ENCODE measurements at regions not wholly inside any gene's neighbourhood (a gene's known extent, or its start where the extent isn't known, plus 50 kb on each side); places are given as distances from the start of the nearest gene placed in this dataset.

DNA sequence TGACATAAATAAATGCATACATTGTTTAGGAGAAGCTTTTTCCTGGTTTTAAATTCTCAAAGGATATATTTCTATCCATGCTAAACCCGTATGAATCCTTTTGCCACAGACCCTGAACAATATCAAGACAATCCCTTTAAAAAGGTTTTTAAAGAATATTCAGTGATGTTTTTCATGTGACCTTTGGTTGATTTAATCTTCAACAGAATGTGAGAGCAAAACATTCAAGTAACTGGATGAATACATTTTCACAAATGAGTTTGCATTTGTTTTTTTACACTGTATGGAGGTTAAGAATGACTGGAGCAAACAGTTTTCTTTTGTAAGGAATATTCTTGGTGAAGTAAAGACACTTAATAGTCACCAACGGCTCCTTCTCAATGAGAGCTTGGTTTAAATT is 139.4 kb upstream of the CWC22 start:
- ChIA-PET CTCF (interaction anchor here (0.6 to 0.7 kb wide), 2 partner anchors 19 to 985 kb away, joined by 3 to 4 read pairs; no protein-coding TSS in a partner anchor), POLR2A (no interaction called here)
- Mint-ChIP-seq H3K27ac (no peak overlapping the region), H3K36me3 (ENCODE audit: low read depth) (no peaks in the 10 kb centered on the region), H3K27me3 (peaks cover 4% of the 10 kb centered on the region), H3K9me3 (ENCODE audit: low read depth) (no peaks in the 10 kb centered on the region), H3K4me3 (no peak overlapping the region), H3K4me1 (no peaks in the 10 kb centered on the region)
- ATAC-seq (no peak), DNase-seq (no peak)
- intact Hi-C loops (cut with DNase I, micrococcal nuclease), result no loop called here

- ChIA-PET POLR2A (no interaction called here), CTCF (interaction anchor here (0.6 kb wide), 2 partner anchors 984 to 1849 kb away, joined by 3 to 4 read pairs; no protein-coding TSS in a partner anchor)
- H3K27me3 Mint-ChIP-seq, result peaks cover 6% of the 10 kb centered on the region
- H3K4me1 Mint-ChIP-seq, result no peaks in the 10 kb centered on the region
- no peak for ATAC-seq
- DNase-seq, result no peak
- intact Hi-C loops (cut with DNase I, micrococcal nuclease), result no loop called here
- H3K4me3 Mint-ChIP-seq, result no peak overlapping the region
- H3K36me3 Mint-ChIP-seq (ENCODE audit: low read depth), result no peaks in the 10 kb centered on the region
- no peaks in the 10 kb centered on the region for H3K9me3 Mint-ChIP-seq (ENCODE audit: low read depth)
- no peak overlapping the region for H3K27ac Mint-ChIP-seq
These were observed 139.0 kb upstream of the CWC22 start for GRCh38 chr2:180146114-180146513.

- no peaks in the 10 kb centered on the region for H3K9me3 Mint-ChIP-seq (ENCODE audit: low read depth)
- ATAC-seq, result no peak
- H3K27me3 Mint-ChIP-seq, result peaks cover 6% of the 10 kb centered on the region
- no peaks in the 10 kb centered on the region for H3K4me1 Mint-ChIP-seq
- no peak for DNase-seq
- CTCF ChIA-PET, result no interaction called here
- no peaks in the 10 kb centered on the region for H3K36me3 Mint-ChIP-seq (ENCODE audit: low read depth)
- no peak overlapping the region for H3K27ac Mint-ChIP-seq
- POLR2A ChIA-PET, result interaction anchor here (0.7 kb wide), 1 partner anchor 655 kb away, joined by 3 read pairs; no protein-coding TSS in a partner anchor
- H3K4me3 Mint-ChIP-seq, result no peak overlapping the region
- intact Hi-C loops (cut with DNase I, micrococcal nuclease), result no loop called here
These were observed 138.1 kb upstream of the CWC22 start for GRCh38 chr2:180145163-180145562.

DNA sequence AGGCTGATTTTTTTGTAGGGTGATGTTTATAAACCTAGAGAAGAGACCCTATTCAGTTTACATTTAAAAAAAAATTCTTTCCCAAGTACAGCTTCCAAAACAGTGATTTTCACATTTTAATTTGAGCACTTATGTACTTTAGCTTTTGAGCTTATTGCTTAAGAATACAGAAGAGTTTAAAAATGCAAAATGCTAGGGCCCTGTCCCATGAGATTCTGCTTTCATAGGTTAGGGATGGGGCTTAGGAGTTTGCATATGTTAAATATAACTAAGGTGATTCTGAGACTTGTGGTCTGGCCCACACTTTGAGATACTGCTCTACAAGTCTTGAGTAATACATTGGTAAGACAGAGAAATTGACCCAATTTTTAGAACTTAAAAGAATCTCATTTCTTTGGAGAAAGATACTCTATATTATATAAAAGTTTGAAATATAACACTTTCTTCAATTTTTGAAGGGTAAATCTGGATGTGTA is 137.3 kb upstream of the CWC22 start:
- Mint-ChIP-seq H3K4me1 (no peaks in the 10 kb centered on the region), H3K27ac (no peak overlapping the region), H3K9me3 (ENCODE audit: low read depth) (no peaks in the 10 kb centered on the region), H3K27me3 (peaks cover 8% of the 10 kb centered on the region), H3K36me3 (ENCODE audit: low read depth) (no peaks in the 10 kb centered on the region), H3K4me3 (no peak overlapping the region)
- ChIA-PET POLR2A (interaction anchor here (0.7 kb wide), 1 partner anchor 656 kb away, joined by 3 read pairs; no protein-coding TSS in a partner anchor), CTCF (no interaction called here)
- no peak for DNase-seq
- intact Hi-C loops (cut with DNase I, micrococcal nuclease), result no loop called here
- ATAC-seq, result no peak

DNA sequence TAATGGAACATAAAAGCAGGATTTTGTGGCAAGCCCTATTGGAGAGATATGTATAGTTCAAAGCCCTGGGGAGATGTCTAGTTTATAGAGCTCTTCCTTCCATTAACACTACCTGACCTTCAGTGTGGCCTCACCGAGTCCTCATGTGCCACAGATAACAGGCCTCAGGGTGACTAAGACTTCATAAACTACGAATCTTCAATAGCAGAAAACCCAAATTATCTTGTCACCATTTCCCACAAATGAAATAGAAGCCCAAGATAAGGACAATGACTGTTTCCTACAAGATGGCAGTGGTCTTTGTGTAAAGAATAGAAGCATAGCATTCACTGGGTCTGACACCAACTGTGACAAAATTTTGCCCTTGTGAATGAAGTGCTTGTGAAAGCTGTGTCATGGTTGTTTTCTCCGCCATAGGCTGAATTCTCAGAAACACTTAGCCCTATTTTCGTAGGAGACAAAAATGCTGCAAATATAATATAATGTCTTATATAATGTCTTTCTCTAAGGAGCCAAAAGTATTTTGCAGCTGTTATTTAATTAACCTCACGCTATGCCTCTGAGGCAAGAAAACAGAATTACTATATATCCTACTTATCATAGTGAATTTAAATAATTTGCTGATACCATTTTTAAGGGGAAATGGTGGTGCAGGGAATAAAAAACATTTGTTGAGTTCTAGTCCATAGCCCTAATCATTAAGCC is 136.7 kb upstream of the CWC22 start:
- intact Hi-C loops (cut with DNase I, micrococcal nuclease), result no loop called here
- ChIA-PET CTCF (no interaction called here), POLR2A (no interaction called here)
- no peak overlapping the region for H3K27ac Mint-ChIP-seq
- H3K27me3 Mint-ChIP-seq, result peaks cover 8% of the 10 kb centered on the region
- DNase-seq (no peak), ATAC-seq (no peak)
- H3K36me3 Mint-ChIP-seq (ENCODE audit: low read depth), result no peaks in the 10 kb centered on the region
- no peak overlapping the region for H3K4me3 Mint-ChIP-seq
- no peaks in the 10 kb centered on the region for H3K4me1 Mint-ChIP-seq
- no peaks in the 10 kb centered on the region for H3K9me3 Mint-ChIP-seq (ENCODE audit: low read depth)

- Mint-ChIP-seq H3K27ac (no peak overlapping the region), H3K9me3 (ENCODE audit: low read depth) (no peaks in the 10 kb centered on the region), H3K36me3 (ENCODE audit: low read depth) (no peaks in the 10 kb centered on the region), H3K4me1 (no peaks in the 10 kb centered on the region), H3K27me3 (peaks cover 6% of the 10 kb centered on the region), H3K4me3 (no peak overlapping the region)
- ATAC-seq, result no peak
- no peak for DNase-seq
- POLR2A ChIA-PET, result no interaction called here
- CTCF ChIA-PET, result interaction anchor here (0.6 kb wide), 1 partner anchor 138 kb away, joined by 4 read pairs; no protein-coding TSS in a partner anchor
- intact Hi-C loops (cut with DNase I, micrococcal nuclease), result no loop called here
These were observed 134.5 kb upstream of the CWC22 start for GRCh38 chr2:180141600-180141999.

DNA sequence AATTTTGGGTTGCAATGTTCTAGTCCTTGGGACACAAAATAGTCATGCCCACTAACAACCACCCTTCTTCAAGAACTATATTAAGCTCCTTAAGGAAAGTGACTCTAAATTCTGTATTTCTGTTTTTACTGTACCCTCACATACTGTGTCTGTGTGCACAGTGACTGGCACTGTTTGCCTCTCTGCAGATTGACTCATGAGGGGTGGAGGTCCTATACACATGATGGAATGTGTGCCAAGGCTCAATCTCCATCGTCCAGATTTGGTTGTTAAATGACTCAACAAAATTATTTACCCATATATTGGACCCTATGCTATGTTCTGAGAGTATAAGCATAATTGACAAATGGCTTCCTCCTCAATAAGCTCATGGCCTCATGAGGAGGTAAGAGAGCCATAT is 126.6 kb upstream of the CWC22 start:
- H3K27me3 Mint-ChIP-seq, result peaks cover 6% of the 10 kb centered on the region
- H3K36me3 Mint-ChIP-seq (ENCODE audit: low read depth), result no peaks in the 10 kb centered on the region
- intact Hi-C loops (cut with DNase I, micrococcal nuclease), result no loop called here
- ChIA-PET CTCF (interaction anchor here (0.7 kb wide), 1 partner anchor 906 kb away, joined by 3 read pairs; no protein-coding TSS in a partner anchor), POLR2A (no interaction called here)
- no peaks in the 10 kb centered on the region for H3K4me1 Mint-ChIP-seq
- no peak overlapping the region for H3K4me3 Mint-ChIP-seq
- no peaks in the 10 kb centered on the region for H3K9me3 Mint-ChIP-seq (ENCODE audit: low read depth)
- DNase-seq (no peak), ATAC-seq (no peak)
- no peak overlapping the region for H3K27ac Mint-ChIP-seq

DNA sequence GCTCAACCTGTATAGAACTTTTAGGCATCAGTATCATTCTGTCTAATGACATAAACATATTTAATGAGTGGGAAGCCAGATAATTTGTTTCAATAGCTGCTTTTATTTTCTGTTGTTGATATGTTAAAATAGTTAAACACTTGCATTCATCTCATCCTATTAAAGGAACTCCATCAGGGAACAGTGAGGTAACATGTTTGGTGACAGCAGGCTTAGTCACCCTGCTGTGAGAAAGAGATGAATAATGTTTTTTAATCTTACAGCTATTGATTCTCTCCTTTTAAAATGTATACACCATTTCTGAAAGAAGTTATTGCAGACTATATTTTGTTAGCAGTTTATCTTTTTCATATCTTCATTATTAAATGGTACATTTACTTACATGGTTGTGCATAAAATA is 123.3 kb upstream of the CWC22 start:
- POLR2A ChIA-PET, result no interaction called here
- intact Hi-C loops (cut with DNase I, micrococcal nuclease), result no loop called here
- no peaks in the 10 kb centered on the region for H3K9me3 Mint-ChIP-seq (ENCODE audit: low read depth)
- no peak overlapping the region for H3K4me3 Mint-ChIP-seq
- H3K4me1 Mint-ChIP-seq, result peaks cover 1% of the 10 kb centered on the region
- CTCF ChIA-PET, result no interaction called here
- ATAC-seq (no peak), DNase-seq (no peak)
- no peaks in the 10 kb centered on the region for H3K36me3 Mint-ChIP-seq (ENCODE audit: low read depth)
- no peak overlapping the region for H3K27ac Mint-ChIP-seq
- peaks cover 10% of the 10 kb centered on the region for H3K27me3 Mint-ChIP-seq

DNA sequence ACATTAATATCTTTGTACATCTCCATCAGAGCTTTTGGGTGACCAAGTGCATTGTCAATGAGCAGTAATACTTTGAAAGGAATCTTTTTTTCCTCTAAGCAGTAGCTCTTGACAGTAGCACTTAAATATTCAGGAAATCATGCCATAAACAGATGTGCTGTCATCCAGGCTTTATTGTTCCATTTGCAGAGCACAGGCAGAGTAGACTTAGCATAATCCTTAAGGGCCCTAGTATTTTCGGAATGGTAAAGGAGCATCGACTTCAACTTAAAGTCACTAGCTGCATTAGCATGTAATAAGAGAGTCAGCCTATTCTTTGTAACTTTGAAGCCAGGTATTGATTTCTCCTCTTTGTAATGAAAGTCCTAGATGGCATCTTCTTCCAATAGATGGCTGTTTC is 121.8 kb upstream of the CWC22 start:
- CTCF ChIA-PET, result interaction anchor here (1.0 to 1.1 kb wide), 2 partner anchors 16 to 1587 kb away, joined by 3 read pairs; no protein-coding TSS in a partner anchor
- DNase-seq (no peak), ATAC-seq (no peak)
- POLR2A ChIA-PET, result no interaction called here
- no peak overlapping the region for H3K27ac Mint-ChIP-seq
- H3K4me1 Mint-ChIP-seq, result peaks cover 1% of the 10 kb centered on the region
- no peaks in the 10 kb centered on the region for H3K9me3 Mint-ChIP-seq (ENCODE audit: low read depth)
- H3K27me3 Mint-ChIP-seq, result peaks cover 13% of the 10 kb centered on the region
- intact Hi-C loops (cut with DNase I, micrococcal nuclease), result loop anchor here in 1 of 2 experiments (10.0 kb wide), 1 partner anchor 1336 kb away; no protein-coding TSS in a partner anchor
- H3K36me3 Mint-ChIP-seq (ENCODE audit: low read depth), result no peaks in the 10 kb centered on the region
- H3K4me3 Mint-ChIP-seq, result no peak overlapping the region

- Mint-ChIP-seq H3K27me3 (peaks cover 7% of the 10 kb centered on the region), H3K4me1 (peaks cover 1% of the 10 kb centered on the region), H3K27ac (no peak overlapping the region), H3K36me3 (ENCODE audit: low read depth) (no peaks in the 10 kb centered on the region), H3K9me3 (ENCODE audit: low read depth) (no peaks in the 10 kb centered on the region), H3K4me3 (no peak overlapping the region)
- POLR2A ChIA-PET, result no interaction called here
- DNase-seq (peak; percentile 60), ATAC-seq (peak; percentile 88)
- intact Hi-C loops (cut with DNase I, micrococcal nuclease), result loop anchor here (2.0 to 10.0 kb wide), 3 partner anchors 855 to 1589 kb away; partner anchors contain the start of gene UBE2E3 (in 1 of the 2)
- CTCF ChIA-PET, result interaction anchor here (0.7 to 4.3 kb wide), 7 partner anchors 9 to 1437 kb away, joined by 3 to 37 read pairs (median 4); no protein-coding TSS in a partner anchor
These were observed 118.3 kb upstream of the CWC22 start for GRCh38 chr2:180125245-180125962.

DNA sequence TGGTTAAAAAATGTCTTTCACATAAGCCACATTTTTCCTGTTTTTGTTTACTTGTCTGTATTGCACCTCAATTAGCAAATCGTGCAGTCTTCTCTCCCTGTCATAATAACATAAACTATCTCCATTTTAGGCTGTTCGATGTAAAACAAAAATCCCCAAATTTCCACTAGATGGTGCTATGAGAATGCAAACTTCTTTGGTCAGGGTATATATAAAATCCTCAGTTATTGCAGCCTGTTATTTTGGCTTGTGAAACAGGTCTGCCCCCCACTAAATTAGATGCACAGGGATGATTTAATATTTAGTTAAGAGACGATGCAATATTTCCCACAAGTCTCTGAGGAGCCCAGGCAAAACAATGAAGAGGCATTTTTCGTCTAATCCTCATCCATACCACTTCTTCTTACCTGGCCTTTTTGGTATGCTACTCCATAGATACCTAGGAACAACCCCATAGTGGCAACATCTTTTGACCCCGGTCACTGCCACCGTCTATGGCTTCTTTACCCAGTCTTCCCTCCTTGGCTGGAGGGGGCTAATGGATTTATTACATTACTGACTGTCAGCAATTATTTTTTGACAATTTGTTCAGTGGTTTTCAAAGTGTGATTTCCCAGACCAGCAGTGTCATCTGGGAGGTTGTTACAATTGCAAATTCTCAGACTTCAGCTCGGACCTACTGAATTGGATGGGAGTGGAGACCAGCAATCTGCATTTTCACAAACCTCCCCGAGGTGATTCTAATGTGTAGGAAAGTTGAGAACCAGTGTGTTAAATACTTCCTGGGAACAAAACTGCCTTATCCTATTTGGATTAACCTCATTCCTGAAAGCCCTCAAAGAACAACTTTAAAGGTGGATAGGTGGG is 117.4 kb upstream of the CWC22 start:
- CTCF ChIA-PET, result interaction anchor here (0.6 to 4.3 kb wide), 14 partner anchors 10 to 1593 kb away, joined by 3 to 37 read pairs (median 4); no protein-coding TSS in a partner anchor

More for the DNA sequence above, 117.4 kb upstream of the CWC22 start:
- POLR2A ChIA-PET, result no interaction called here
- intact Hi-C loops (cut with DNase I, micrococcal nuclease), result loop anchor here (1.0 to 10.0 kb wide), 4 partner anchors 856 to 1590 kb away; partner anchors contain the start of gene UBE2E3 (in 1 of the 2)
- peak; percentile 52 for ATAC-seq
- H3K27ac Mint-ChIP-seq, result no peak overlapping the region
- DNase-seq, result no peak
- H3K4me3 Mint-ChIP-seq, result no peak overlapping the region
- H3K27me3 Mint-ChIP-seq, result peaks cover 7% of the 10 kb centered on the region
- H3K4me1 Mint-ChIP-seq, result peaks cover 1% of the 10 kb centered on the region
- H3K9me3 Mint-ChIP-seq (ENCODE audit: low read depth), result no peaks in the 10 kb centered on the region
- H3K36me3 Mint-ChIP-seq (ENCODE audit: low read depth), result no peaks in the 10 kb centered on the region
